ENCODE measurements at regions not wholly inside any gene's neighbourhood (a gene's known extent, or its start where the extent isn't known, plus 50 kb on each side); places are given as distances from the start of the nearest gene placed in this dataset.

DNA sequence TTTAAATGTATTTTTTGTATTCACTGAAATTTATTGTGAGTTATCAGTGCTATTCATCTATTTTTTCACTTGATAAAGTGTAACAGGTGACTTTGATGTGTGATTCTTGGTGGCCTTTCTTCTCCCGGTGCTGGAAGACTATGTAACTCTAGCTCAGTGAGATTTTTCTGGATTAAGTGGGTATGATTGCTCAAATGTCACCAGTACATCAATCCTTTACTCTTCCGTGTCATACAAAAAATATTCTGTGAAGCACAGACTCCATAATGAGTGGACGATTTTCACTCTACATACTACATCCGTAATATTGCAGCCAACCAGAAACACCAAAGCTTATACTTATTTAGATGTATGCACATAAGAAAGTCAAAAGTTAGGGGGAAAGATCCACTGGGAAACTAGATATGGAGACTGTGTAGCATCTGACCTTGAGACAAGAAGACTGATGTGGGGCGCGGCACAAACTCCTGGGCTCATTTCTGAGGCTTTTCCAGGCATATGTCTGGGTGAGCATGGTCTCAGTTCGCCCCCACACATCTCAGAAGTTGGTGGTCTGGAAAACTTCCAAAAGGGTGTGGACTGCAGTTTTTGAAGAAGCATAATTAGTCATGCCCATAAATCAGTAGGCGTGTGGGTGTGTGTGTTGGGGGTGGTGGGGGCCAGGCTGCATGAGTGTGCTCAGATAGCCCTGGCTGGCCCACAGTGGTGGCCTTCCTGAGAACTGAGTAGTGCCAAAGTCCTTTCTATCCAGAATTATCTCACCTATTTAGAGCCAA, 53.9 kb upstream of the TENM3 start:
- Histone ChIP-seq H3K4me1 (no peaks in the 10 kb centered on the region), H3K9me3 (no peaks in the 10 kb centered on the region), H3K27ac (no peak overlapping the region), H3K36me3 (no peaks in the 10 kb centered on the region), H3K4me3 (no peak overlapping the region), H3K27me3 (peaks cover 0 to 6% (median 0%) of the 10 kb centered on the region in 7 donors)
- DNase-seq (no peak), ATAC-seq (no peak)
- TF ChIP-seq, protein P1, sequence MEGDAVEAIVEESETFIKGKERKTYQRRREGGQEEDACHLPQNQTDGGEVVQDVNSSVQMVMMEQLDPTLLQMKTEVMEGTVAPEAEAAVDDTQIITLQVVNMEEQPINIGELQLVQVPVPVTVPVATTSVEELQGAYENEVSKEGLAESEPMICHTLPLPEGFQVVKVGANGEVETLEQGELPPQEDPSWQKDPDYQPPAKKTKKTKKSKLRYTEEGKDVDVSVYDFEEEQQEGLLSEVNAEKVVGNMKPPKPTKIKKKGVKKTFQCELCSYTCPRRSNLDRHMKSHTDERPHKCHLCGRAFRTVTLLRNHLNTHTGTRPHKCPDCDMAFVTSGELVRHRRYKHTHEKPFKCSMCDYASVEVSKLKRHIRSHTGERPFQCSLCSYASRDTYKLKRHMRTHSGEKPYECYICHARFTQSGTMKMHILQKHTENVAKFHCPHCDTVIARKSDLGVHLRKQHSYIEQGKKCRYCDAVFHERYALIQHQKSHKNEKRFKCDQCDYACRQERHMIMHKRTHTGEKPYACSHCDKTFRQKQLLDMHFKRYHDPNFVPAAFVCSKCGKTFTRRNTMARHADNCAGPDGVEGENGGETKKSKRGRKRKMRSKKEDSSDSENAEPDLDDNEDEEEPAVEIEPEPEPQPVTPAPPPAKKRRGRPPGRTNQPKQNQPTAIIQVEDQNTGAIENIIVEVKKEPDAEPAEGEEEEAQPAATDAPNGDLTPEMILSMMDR (IDR thresholded peaks at IDR 0.05), result no peak
- WGBS, 2 donors, result 80 to 86% methylated on average over 8 of the region's 8 CpGs
- intact Hi-C loops (cut with DNase I), result no loop called here

DNA sequence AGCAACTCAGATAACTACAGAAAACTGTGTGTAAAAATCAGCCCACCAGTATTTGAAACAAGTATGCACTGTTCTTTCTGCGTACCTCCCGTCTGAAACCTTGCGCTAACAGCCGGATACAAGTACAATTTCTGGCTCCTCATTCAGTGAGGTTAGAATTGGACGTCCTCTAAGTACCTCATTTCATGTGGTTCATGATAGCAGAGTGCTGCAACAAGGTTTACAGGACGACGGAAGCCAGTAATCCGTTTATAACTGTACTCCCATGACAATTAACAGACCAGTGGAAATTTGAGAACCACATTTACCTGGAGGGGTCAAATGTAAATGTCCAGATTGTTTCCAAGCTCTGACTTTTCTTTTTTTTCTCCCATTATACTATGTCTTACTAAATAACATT, 52.9 kb upstream of the TENM3 start:
- no peak for DNase-seq
- Histone ChIP-seq H3K27me3 (peaks cover 0 to 11% (median 0%) of the 10 kb centered on the region in 7 donors), H3K36me3 (no peaks in the 10 kb centered on the region), H3K27ac (no peak overlapping the region), H3K4me1 (no peaks in the 10 kb centered on the region), H3K9me3 (no peaks in the 10 kb centered on the region), H3K4me3 (no peak overlapping the region)
- intact Hi-C loops (cut with DNase I), result no loop called here
- ATAC-seq, result peak in 2 of 8 donors; percentile 51 to 69
- TF ChIP-seq, protein P1 (IDR thresholded peaks at IDR 0.05), result no peak
- WGBS, 2 donors, result 33 to 44% methylated on average over 8 of the region's 8 CpGs

DNA sequence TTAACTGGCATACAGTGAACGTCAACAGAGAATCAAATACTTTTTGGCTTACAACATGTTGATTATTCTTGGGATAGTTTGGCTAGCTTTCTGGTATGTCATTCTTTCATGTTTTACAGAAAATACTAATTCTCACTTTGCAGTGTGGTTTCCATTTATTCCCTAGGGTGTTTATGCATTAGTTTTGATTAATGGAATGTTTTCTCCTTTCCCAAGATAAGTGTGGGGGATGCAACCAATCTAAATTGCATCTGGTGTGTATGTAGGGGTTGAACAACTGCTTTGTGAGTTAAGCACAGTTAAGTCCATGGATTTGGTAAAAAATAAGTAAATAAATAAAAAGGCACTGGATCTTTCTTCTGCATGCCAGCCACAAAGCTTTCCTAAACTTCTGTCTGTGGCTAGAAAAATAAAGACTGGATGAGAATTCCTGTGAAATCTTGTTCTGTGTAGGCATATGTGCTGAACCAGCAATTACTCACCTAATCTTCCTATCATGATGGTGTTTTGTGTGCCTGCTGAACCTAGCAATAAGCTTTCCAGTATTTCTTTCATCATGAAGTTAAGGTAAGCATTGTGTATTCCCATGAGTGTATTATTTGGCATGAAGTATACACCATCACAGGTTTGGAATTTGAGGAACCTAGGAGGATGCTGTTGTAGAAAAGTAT, 50.6 kb upstream of the TENM3 start:
- intact Hi-C loops (cut with DNase I), result no loop called here
- Histone ChIP-seq H3K4me1 (no peaks in the 10 kb centered on the region), H3K9me3 (no peaks in the 10 kb centered on the region), H3K36me3 (no peaks in the 10 kb centered on the region), H3K27ac (no peak overlapping the region), H3K4me3 (no peak overlapping the region), H3K27me3 (peaks cover 0 to 14% (median 0%) of the 10 kb centered on the region in 7 donors)
- no peak for DNase-seq
- TF ChIP-seq, protein P1 (IDR thresholded peaks at IDR 0.05), result no peak
- WGBS, 2 donors, result 49 to 72% methylated on average over 1 of the region's 1 CpG
- no peak for ATAC-seq

DNA sequence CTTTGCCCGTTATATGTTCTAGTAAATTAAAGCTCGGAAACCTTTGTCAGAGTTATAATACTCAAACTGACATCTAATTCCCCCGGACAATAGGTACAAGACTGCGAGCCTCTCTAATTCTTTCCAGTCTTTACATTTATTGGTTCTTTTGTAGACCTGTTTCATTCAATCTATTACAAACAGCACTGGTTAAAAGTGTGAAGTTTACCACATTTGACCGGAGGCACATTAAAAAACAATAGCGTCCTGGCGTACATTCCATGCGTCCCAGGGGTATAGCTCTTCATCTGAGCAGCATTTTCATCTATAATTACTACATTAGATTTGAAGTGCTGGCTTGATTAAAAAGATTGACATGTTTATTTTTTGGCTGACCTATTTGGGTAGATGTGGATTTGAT, 49.9 kb upstream of the TENM3 start:
- Histone ChIP-seq H3K4me3 (no peak overlapping the region), H3K9me3 (no peaks in the 10 kb centered on the region), H3K4me1 (no peaks in the 10 kb centered on the region), H3K27me3 (peaks cover 0 to 14% (median 0%) of the 10 kb centered on the region in 7 donors), H3K27ac (no peak overlapping the region), H3K36me3 (no peaks in the 10 kb centered on the region)
- no peak for DNase-seq
- TF ChIP-seq, protein P1 (IDR thresholded peaks at IDR 0.05), result no peak
- intact Hi-C loops (cut with DNase I), result no loop called here
- 88 to 91% methylated on average over 8 of the region's 8 CpGs for WGBS, 2 donors
- no peak for ATAC-seq

Small RNA genes lying in the stretch of these regions (microRNA-seq; reads per million reads assigned to microRNA genes)
- gene MIR1305, result 1.0 to 2.4 reads per million in 2 donors
